A549 (cell line): ENCODE measurements at regions not wholly inside any gene's neighbourhood (a gene's known extent, or its start where the extent isn't known, plus 50 kb on each side); places are given as distances from the start of the nearest gene placed in this dataset.

ENCODE experiments used
- USF2 ChIP-seq: fragments of 450-650 bp; IDR thresholded peaks from 2 replicates; pipeline ENCODE4 v1.6.1; 2014; ENCODE audit warnings: antibody characterized with exemption
- small RNA-seq, 6 experiments: library from RNA; depleted of rRNA; stranded (forward); fragments of <200 nt; gene quantifications; one replicate each; pipeline ENCODE3, GENCODE V24; 2012

- no peak for TF ChIP-seq USF2
Observed at GRCh38 chr11:43261775-43262174, 50.0 kb upstream of the API5 start (continued).

Small RNA genes in the stretch of these regions (small RNA-seq; reads per million reads assigned to genes)
- 0 reads per million in 6 experiments for gene AC021006.3
- 0 reads per million in 6 experiments for gene AC109810.1
